ENCODE measurements at regions not wholly inside any gene's neighbourhood (a gene's known extent, or its start where the extent isn't known, plus 50 kb on each side); places are given as distances from the start of the nearest gene placed in this dataset.
"Not testable (repeated sequence)": the region's sequence is repeated elsewhere in the genome, so short reads cannot be mapped to it uniquely, and the experiment has no call there.

DNA sequence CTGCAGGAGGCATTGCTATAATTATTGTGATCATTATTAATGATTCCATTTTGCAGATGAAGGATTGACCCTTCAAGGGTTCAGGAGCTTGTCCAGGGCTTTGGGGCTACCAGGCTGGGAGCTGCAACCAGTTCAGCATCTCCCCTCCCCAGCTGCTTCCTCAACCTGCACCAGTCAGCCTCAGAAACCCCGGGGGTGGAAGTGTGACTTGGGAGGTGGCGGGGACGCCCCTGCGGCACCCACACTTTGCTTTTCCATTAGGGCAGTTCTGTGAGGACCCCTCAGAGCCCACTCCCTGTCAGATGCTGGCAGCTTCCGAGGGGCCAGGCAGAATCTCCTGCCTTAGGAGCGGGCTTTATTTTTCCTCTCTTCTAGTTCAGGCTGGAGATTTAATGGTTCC, 85.6 kb downstream of the OLFM1 start:
- H3K27me3 ChIP-seq (ENCODE audit: control insufficient read depth, insufficient read depth, low read length) = no peaks in the 10 kb centered on the region
- H3K9me3 ChIP-seq (ENCODE audit: control insufficient read depth, insufficient read depth, low read length) = no peaks in the 10 kb centered on the region
- no peaks in the 10 kb centered on the region for H3K36me3 ChIP-seq (ENCODE audit: control insufficient read depth, insufficient read depth, low read length)
- H3K9ac ChIP-seq (ENCODE audit: low read depth, low read length) = no peak overlapping the region
- no peak overlapping the region for H3K4me3 ChIP-seq (ENCODE audit: low read depth, low read length)
- no peaks in the 10 kb centered on the region for H3K4me1 ChIP-seq (ENCODE audit: control insufficient read depth, insufficient read depth, low read length)

DNA sequence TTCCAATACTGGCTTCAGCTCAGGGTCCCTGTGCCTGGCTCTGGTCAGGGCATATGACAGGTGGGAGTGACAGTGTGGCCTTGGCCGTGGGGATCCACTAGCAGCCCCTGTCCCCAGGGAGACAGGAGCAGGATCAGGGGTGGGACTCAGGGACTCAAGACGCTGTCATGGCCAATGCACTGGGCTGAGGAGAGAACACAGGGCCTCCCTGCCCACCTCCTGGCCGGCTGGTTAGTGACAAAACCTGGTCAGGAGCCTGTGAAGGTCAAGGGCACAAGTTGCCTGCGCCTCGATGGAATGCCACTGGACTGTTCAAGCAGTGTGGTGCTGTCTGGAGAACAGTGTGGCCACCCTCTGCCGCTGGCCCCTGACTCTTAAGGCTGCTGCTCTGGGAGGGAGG, 86.8 kb downstream of the OLFM1 start:
- Histone ChIP-seq H3K9ac (ENCODE audit: low read depth, low read length) (no peak overlapping the region), H3K9me3 (ENCODE audit: control insufficient read depth, insufficient read depth, low read length) (no peaks in the 10 kb centered on the region), H3K4me3 (ENCODE audit: low read depth, low read length) (no peak overlapping the region), H3K4me1 (ENCODE audit: control insufficient read depth, insufficient read depth, low read length) (no peaks in the 10 kb centered on the region), H3K27me3 (ENCODE audit: control insufficient read depth, insufficient read depth, low read length) (no peaks in the 10 kb centered on the region), H3K36me3 (ENCODE audit: control insufficient read depth, insufficient read depth, low read length) (no peaks in the 10 kb centered on the region)

DNA sequence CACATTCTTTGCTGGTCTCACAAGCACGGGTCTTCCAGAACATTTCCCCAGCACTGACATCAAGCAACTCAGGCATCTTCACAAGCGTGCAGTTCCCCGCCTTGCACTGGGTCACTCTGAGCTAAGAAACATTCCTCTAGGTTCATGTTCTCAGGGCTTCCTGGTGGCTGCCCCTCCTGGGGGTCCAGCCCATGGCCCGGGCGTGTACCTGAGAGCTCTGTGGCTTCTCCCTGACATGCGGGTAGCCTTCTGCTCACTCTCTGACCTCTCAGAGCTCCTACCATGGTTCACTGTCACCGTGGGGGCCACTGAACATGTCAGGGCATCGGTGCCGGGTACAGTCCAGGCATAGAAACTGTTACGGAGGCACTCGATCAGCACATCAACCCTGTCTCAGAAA, 87.5 kb downstream of the OLFM1 start:
- Histone ChIP-seq H3K9ac (ENCODE audit: low read depth, low read length) (no peak overlapping the region), H3K4me3 (ENCODE audit: low read depth, low read length) (no peak overlapping the region), H3K27me3 (ENCODE audit: control insufficient read depth, insufficient read depth, low read length) (no peaks in the 10 kb centered on the region), H3K4me1 (ENCODE audit: control insufficient read depth, insufficient read depth, low read length) (no peaks in the 10 kb centered on the region), H3K9me3 (ENCODE audit: control insufficient read depth, insufficient read depth, low read length) (no peaks in the 10 kb centered on the region), H3K36me3 (ENCODE audit: control insufficient read depth, insufficient read depth, low read length) (no peaks in the 10 kb centered on the region)

DNA sequence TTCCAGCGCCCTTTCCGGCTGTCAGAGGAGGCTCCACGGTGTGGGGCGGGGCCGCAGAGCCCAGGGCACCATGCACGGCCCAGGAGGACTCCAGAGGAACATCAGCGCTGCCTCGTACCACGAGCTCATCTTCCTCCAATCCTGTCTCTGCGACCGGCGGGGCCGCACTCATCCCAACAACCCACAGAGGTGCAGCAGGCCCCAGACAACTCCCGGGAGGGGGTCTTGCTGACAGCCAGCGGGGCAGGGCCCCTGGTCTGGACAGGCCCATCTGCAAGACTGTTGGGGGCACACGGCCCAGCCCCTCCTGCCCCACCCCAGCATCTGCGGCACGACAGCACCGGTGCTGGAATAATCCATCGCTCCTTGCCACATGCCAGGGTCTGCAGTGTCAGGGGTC, 88.8 kb downstream of the OLFM1 start:
- Histone ChIP-seq H3K27me3 (ENCODE audit: control insufficient read depth, insufficient read depth, low read length) (no peaks in the 10 kb centered on the region), H3K4me1 (ENCODE audit: control insufficient read depth, insufficient read depth, low read length) (no peaks in the 10 kb centered on the region), H3K9ac (ENCODE audit: low read depth, low read length) (no peak overlapping the region), H3K4me3 (ENCODE audit: low read depth, low read length) (no peak overlapping the region), H3K36me3 (ENCODE audit: control insufficient read depth, insufficient read depth, low read length) (no peaks in the 10 kb centered on the region), H3K9me3 (ENCODE audit: control insufficient read depth, insufficient read depth, low read length) (no peaks in the 10 kb centered on the region)

DNA sequence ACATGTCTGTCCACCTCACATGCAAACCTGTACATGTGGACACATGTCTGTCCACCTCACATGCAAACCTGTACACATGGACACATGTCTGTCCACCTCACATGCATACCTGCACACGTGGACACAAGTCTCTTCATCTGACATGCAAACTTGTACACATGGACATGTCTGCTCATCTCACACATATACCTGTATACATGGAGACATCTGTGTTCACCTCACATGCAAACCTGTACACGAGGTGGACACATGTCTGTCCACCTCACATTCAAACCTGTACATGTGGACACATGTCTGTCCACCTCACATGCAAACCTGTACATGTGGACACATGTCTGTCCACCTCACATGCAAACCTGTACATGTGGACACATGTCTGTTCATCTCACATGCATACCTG, 90.1 kb downstream of the OLFM1 start:
- H3K9me3 ChIP-seq (ENCODE audit: control insufficient read depth, insufficient read depth, low read length); H3K36me3 ChIP-seq (ENCODE audit: control insufficient read depth, insufficient read depth, low read length); H3K9ac ChIP-seq (ENCODE audit: low read depth, low read length); H3K4me1 ChIP-seq (ENCODE audit: control insufficient read depth, insufficient read depth, low read length); H3K27me3 ChIP-seq (ENCODE audit: control insufficient read depth, insufficient read depth, low read length); H3K4me3 ChIP-seq (ENCODE audit: low read depth, low read length): not testable (repeated sequence)

DNA sequence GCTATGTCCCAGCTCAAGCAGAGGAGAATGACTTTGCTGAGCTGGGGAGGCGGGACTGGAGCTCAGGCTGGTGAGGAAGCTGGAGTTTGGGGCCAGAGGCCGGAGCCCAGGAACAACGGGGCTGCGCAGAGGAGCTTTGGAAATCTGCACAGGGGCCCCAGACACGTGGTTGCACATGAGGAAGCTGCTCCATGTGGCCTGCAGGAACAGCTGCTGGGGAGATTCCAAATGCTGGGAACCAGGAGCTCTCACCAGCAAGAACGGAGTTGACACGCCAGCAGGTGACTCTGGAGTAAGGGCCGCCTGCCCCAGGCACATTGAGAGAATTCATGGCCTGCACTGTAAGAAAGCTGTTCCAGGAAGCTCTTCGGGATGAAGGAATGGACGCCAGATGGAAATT, 91.0 kb downstream of the OLFM1 start:
- Histone ChIP-seq H3K4me3 (ENCODE audit: low read depth, low read length) (no peak overlapping the region), H3K9ac (ENCODE audit: low read depth, low read length) (no peak overlapping the region), H3K4me1 (ENCODE audit: control insufficient read depth, insufficient read depth, low read length) (no peaks in the 10 kb centered on the region), H3K27me3 (ENCODE audit: control insufficient read depth, insufficient read depth, low read length) (no peaks in the 10 kb centered on the region), H3K9me3 (ENCODE audit: control insufficient read depth, insufficient read depth, low read length) (no peaks in the 10 kb centered on the region), H3K36me3 (ENCODE audit: control insufficient read depth, insufficient read depth, low read length) (no peaks in the 10 kb centered on the region)

DNA sequence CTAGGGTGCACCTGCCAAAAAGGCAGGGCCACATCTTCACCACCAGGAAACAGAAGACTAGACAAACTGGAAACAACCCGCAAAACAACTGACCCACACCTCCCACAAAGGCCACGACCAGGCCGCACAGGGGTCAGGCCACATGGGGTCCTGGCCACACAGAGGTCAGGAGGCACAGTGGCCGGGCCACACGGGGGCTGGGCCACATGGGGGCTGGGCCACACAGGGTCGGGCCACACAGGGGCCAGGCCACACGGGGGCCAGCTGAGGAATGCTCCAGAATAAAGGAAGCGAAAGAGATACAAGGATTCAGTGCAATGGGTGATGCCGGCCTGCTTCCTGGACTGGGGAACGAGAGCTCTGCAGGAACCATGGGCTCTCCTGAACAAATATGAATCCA, 91.6 kb downstream of the OLFM1 start:
- Histone ChIP-seq H3K36me3 (ENCODE audit: control insufficient read depth, insufficient read depth, low read length) (no peaks in the 10 kb centered on the region), H3K27me3 (ENCODE audit: control insufficient read depth, insufficient read depth, low read length) (no peaks in the 10 kb centered on the region)

DNA sequence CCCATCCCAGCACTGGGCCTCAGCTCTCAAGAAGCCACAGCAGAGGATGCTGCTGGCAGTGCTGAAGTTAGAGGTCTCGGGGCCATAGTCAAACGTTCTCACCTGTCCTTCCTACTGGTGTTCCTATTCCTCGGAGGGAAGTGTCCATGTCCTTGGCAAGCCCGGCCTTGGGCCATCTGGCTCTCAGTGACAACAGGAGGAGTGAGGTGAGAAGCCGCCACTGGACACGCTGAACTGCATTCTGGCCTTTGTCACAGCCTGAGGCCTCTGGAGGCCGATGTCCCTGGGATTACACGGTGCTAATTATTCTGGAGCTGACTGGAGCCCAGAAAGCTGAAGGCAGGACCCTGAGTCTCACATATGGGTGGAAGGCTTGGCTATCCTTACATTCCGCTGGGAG, 92.5 kb downstream of the OLFM1 start:
- Histone ChIP-seq H3K4me3 (ENCODE audit: low read depth, low read length) (no peak overlapping the region), H3K27me3 (ENCODE audit: control insufficient read depth, insufficient read depth, low read length) (no peaks in the 10 kb centered on the region), H3K36me3 (ENCODE audit: control insufficient read depth, insufficient read depth, low read length) (no peaks in the 10 kb centered on the region), H3K4me1 (ENCODE audit: control insufficient read depth, insufficient read depth, low read length) (no peaks in the 10 kb centered on the region), H3K9ac (ENCODE audit: low read depth, low read length) (no peak overlapping the region), H3K9me3 (ENCODE audit: control insufficient read depth, insufficient read depth, low read length) (no peaks in the 10 kb centered on the region)

More for the DNA sequence above, 91.6 kb downstream of the OLFM1 start:
- no peaks in the 10 kb centered on the region for H3K9me3 ChIP-seq (ENCODE audit: control insufficient read depth, insufficient read depth, low read length)
- H3K4me3 ChIP-seq (ENCODE audit: low read depth, low read length) = no peak overlapping the region
- H3K9ac ChIP-seq (ENCODE audit: low read depth, low read length) = no peak overlapping the region
- H3K4me1 ChIP-seq (ENCODE audit: control insufficient read depth, insufficient read depth, low read length) = no peaks in the 10 kb centered on the region

DNA sequence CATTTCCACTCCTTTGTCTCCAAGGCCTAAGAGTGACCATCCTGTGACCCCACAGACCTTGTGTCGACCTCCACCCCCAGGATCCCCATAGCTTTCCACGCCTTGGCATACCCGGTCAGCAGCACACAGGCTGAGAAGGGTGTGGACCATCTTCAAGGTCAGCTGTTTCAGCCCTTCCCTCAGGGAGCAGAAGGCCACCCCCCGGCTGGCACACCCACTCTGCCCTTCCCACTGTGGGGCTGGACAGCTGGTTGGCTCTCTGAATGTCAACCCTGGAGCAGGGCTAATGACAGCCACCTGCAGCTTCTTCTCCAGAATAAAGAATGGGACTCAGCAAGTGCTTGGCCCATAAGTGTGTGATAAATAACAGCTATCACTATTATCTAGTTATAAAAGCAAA, 93.1 kb downstream of the OLFM1 start:
- H3K9me3 ChIP-seq (ENCODE audit: control insufficient read depth, insufficient read depth, low read length) = no peaks in the 10 kb centered on the region
- H3K27me3 ChIP-seq (ENCODE audit: control insufficient read depth, insufficient read depth, low read length) = no peaks in the 10 kb centered on the region

DNA sequence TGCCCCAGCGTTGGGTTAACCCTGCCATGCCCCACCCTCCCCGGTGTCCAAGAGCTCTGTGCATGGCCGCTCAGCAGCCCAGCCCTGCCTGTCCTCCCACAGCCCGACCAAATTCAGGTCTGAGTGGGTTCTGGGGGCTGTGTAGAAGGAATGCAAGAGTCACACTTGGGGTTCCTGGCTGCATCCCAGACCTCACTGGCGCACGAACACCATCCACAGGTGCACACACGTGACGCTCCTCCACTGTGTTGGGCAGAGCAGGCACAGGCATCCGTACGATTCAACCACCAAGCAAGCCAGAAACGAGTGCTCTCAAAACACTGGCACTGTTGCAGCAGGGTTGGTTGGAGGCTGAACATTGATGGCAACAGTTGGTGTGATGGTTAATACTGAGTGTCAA, 93.9 kb downstream of the OLFM1 start:
- no peaks in the 10 kb centered on the region for H3K36me3 ChIP-seq (ENCODE audit: control insufficient read depth, insufficient read depth, low read length)
- H3K4me1 ChIP-seq (ENCODE audit: control insufficient read depth, insufficient read depth, low read length) = no peaks in the 10 kb centered on the region
- no peaks in the 10 kb centered on the region for H3K27me3 ChIP-seq (ENCODE audit: control insufficient read depth, insufficient read depth, low read length)
- H3K9ac ChIP-seq (ENCODE audit: low read depth, low read length) = no peak overlapping the region
- no peak overlapping the region for H3K4me3 ChIP-seq (ENCODE audit: low read depth, low read length)
- no peaks in the 10 kb centered on the region for H3K9me3 ChIP-seq (ENCODE audit: control insufficient read depth, insufficient read depth, low read length)

More for the DNA sequence above, 93.1 kb downstream of the OLFM1 start:
- Histone ChIP-seq H3K4me1 (ENCODE audit: control insufficient read depth, insufficient read depth, low read length) (no peaks in the 10 kb centered on the region), H3K9ac (ENCODE audit: low read depth, low read length) (no peak overlapping the region), H3K4me3 (ENCODE audit: low read depth, low read length) (no peak overlapping the region), H3K36me3 (ENCODE audit: control insufficient read depth, insufficient read depth, low read length) (no peaks in the 10 kb centered on the region)

DNA sequence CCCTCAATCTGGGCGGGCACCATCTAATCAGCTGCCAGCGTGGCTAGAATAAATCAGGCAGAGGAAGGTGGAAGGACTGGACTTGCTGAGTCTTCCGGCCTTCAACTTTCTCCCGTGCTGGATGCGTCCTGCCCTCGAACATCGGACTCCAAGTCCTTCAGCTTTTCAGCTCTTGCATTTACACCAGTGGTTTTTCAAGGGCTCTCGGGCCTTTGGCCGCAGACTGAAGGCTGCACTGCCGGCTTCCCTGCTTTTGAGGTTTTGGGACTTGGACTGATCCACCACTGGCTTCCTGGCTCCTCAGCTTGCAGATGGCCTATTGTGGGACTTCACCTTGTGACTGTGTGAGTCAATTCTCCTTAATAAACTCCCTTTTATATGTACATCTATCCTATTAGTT, 94.4 kb downstream of the OLFM1 start:
- not testable (repeated sequence) for H3K4me1 ChIP-seq (ENCODE audit: control insufficient read depth, insufficient read depth, low read length); H3K36me3 ChIP-seq (ENCODE audit: control insufficient read depth, insufficient read depth, low read length); H3K4me3 ChIP-seq (ENCODE audit: low read depth, low read length); H3K9me3 ChIP-seq (ENCODE audit: control insufficient read depth, insufficient read depth, low read length); H3K9ac ChIP-seq (ENCODE audit: low read depth, low read length); H3K27me3 ChIP-seq (ENCODE audit: control insufficient read depth, insufficient read depth, low read length)

DNA sequence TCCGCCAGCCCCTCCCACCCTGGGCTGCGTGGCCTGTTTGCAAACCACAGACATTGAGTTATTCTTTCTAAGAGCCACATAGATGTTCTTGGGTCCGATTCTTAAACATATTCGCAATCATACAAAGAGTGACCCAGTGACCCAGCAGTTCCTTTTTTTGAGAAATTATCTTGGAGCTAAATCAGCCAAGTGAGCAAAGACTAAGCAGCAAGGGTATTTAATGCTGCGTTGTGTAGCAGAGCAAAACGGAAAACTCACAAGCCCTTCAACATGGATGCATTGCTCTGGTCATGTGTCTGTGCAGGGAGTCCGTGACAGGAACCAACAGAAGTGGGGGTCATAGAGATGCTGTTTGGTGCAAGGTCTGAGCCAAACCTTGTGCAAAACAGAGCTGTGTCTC, 95.6 kb downstream of the OLFM1 start:
- no peak overlapping the region for H3K4me3 ChIP-seq (ENCODE audit: low read depth, low read length)
- no peak overlapping the region for H3K9ac ChIP-seq (ENCODE audit: low read depth, low read length)
- no peaks in the 10 kb centered on the region for H3K4me1 ChIP-seq (ENCODE audit: control insufficient read depth, insufficient read depth, low read length)
- H3K27me3 ChIP-seq (ENCODE audit: control insufficient read depth, insufficient read depth, low read length) = no peaks in the 10 kb centered on the region
- H3K9me3 ChIP-seq (ENCODE audit: control insufficient read depth, insufficient read depth, low read length) = no peaks in the 10 kb centered on the region
- no peaks in the 10 kb centered on the region for H3K36me3 ChIP-seq (ENCODE audit: control insufficient read depth, insufficient read depth, low read length)
